ENCODE measurements at regions not wholly inside any gene's neighbourhood (a gene's known extent, or its start where the extent isn't known, plus 50 kb on each side); places are given as distances from the start of the nearest gene placed in this dataset.

DNA sequence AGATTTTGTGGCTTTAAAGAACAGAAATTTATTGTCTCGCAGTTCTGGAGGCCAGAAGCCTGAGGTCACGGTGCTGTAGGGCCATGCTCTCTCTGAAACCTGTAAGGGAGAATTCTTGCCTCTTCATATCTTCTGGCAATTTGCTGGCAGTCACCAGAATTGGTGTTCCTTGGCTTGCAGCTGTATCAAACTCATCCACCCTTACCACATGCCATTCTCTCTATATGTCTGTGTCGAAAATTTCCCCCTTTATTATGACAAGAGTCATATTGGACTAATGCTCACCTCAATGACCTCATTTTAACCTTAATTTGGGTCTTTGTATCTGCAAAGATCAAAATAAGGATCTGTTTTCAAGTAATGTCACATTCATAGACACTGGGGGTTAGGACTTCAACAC lies 266.7 kb downstream of the IL20RB start:
- Histone ChIP-seq H4K8ac (ENCODE audit: low read depth in 2 of 2, low read length in 2 of 2) (no peak overlapping the region), H3K4me1 (ENCODE audit: control insufficient read depth, insufficient read depth, low read length) (no peaks in the 10 kb centered on the region), H3K4me3 (ENCODE audit: insufficient read depth, low read depth, low read length) (no peak overlapping the region), H2BK120ac (ENCODE audit: low read depth, low read length) (no peak overlapping the region), H2BK15ac (ENCODE audit: low read depth, low read length) (no peak overlapping the region), H2AK9ac (replicated peaks; ENCODE audit: low read depth, low read length, poor library complexity) (no peak overlapping the region), H3K4ac (ENCODE audit: low read depth, low read length) (no peak overlapping the region), H2AFZ (replicated peaks; ENCODE audit: low read length, poor library complexity) (no peak overlapping the region), H2BK5ac (ENCODE audit: low read depth, low read length, poor library complexity, severe bottlenecking) (no peak overlapping the region), H3K56ac (ENCODE audit: extremely low read depth, insufficient read depth, low read length) (no peak overlapping the region), H3K4me2 (ENCODE audit: low read depth, low read length) (no peak overlapping the region), H3K14ac (replicated peaks; ENCODE audit: low read depth, low read length) (no peak overlapping the region), H4K91ac (ENCODE audit: insufficient read depth, low read depth, low read length) (no peak overlapping the region), H3K27me3 (ENCODE audit: control insufficient read depth, insufficient read depth, low read length) (no peaks in the 10 kb centered on the region), H2AK5ac (ENCODE audit: low read depth, low read length) (no peak overlapping the region), H2BK20ac (ENCODE audit: low read depth, low read length) (no peak overlapping the region), H3K23ac (ENCODE audit: low read depth, low read length) (no peak overlapping the region), H3K9me3 (ENCODE audit: control insufficient read depth, insufficient read depth, low read length) (peaks cover 3% of the 10 kb centered on the region; the same call in 1 of the 2 replicates), H4K5ac (ENCODE audit: low read depth, low read length) (no peak overlapping the region), H3K18ac (ENCODE audit: low read depth, low read length) (no peak overlapping the region), H3K9ac (ENCODE audit: low read depth, low read length) (no peak overlapping the region), H3K36me3 (ENCODE audit: control insufficient read depth, insufficient read depth, low read length) (no peaks in the 10 kb centered on the region), H4K20me1 (ENCODE audit: insufficient read depth, low read length) (no peaks in the 10 kb centered on the region), H3K79me1 (ENCODE audit: low read depth in 1 of 2, low read length in 2 of 2) (no peaks in the 10 kb centered on the region), H3K27ac (ENCODE audit: insufficient read depth, low read length) (no peak overlapping the region), H3K9me1 (ENCODE audit: insufficient read depth, low read length) (no peaks in the 10 kb centered on the region)
- no TSS peak for BruUV-seq (replicated peaks)
- no peak for ATAC-seq (ENCODE audit: low read depth)
- CTCF ChIA-PET, result no interaction called here
- TF ChIP-seq FOS (IDR thresholded peaks at IDR 0.05; ENCODE audit: low read depth, low read length), result no peak
- TF ChIP-seq, protein P1, sequence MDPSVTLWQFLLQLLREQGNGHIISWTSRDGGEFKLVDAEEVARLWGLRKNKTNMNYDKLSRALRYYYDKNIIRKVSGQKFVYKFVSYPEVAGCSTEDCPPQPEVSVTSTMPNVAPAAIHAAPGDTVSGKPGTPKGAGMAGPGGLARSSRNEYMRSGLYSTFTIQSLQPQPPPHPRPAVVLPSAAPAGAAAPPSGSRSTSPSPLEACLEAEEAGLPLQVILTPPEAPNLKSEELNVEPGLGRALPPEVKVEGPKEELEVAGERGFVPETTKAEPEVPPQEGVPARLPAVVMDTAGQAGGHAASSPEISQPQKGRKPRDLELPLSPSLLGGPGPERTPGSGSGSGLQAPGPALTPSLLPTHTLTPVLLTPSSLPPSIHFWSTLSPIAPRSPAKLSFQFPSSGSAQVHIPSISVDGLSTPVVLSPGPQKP (IDR thresholded peaks at IDR 0.05; ENCODE audit: borderline replicate concordance, low read depth, low read length), result no peak
- no peak for TF ChIP-seq CHD1 (IDR thresholded peaks at IDR 0.05; ENCODE audit: low read depth, low read length)
- TF ChIP-seq NFE2L2 (IDR thresholded peaks at IDR 0.05; ENCODE audit: low read depth, low read length), result no peak
- TF ChIP-seq MAZ (IDR thresholded peaks at IDR 0.05; ENCODE audit: borderline replicate concordance, low read depth, low read length), result no peak
- TF ChIP-seq RCOR1 (IDR thresholded peaks at IDR 0.05; ENCODE audit: insufficient replicate concordance, low read length), result no peak
- TF ChIP-seq, protein P2, sequence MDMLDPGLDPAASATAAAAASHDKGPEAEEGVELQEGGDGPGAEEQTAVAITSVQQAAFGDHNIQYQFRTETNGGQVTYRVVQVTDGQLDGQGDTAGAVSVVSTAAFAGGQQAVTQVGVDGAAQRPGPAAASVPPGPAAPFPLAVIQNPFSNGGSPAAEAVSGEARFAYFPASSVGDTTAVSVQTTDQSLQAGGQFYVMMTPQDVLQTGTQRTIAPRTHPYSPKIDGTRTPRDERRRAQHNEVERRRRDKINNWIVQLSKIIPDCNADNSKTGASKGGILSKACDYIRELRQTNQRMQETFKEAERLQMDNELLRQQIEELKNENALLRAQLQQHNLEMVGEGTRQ (IDR thresholded peaks at IDR 0.05; ENCODE audit: low read depth, low read length), result no peak
- TF ChIP-seq CEBPB (IDR thresholded peaks at IDR 0.05; ENCODE audit: low read depth, low read length), result no peak
- TF ChIP-seq SMC3 (IDR thresholded peaks at IDR 0.05; ENCODE audit: low read depth, low read length), result no peak
- no peak for TF ChIP-seq MXI1 (IDR thresholded peaks at IDR 0.05; ENCODE audit: borderline replicate concordance, low read depth, low read length)
- no peak for TF ChIP-seq BHLHE40 (IDR thresholded peaks at IDR 0.05; ENCODE audit: low read depth, low read length)
- no peak for TF ChIP-seq MAFK (IDR thresholded peaks at IDR 0.05; ENCODE audit: low read depth, low read length)
- no peak for TF ChIP-seq POLR2A (IDR thresholded peaks at IDR 0.05; ENCODE audit: low read depth, low read length)
- TF ChIP-seq, protein P3, sequence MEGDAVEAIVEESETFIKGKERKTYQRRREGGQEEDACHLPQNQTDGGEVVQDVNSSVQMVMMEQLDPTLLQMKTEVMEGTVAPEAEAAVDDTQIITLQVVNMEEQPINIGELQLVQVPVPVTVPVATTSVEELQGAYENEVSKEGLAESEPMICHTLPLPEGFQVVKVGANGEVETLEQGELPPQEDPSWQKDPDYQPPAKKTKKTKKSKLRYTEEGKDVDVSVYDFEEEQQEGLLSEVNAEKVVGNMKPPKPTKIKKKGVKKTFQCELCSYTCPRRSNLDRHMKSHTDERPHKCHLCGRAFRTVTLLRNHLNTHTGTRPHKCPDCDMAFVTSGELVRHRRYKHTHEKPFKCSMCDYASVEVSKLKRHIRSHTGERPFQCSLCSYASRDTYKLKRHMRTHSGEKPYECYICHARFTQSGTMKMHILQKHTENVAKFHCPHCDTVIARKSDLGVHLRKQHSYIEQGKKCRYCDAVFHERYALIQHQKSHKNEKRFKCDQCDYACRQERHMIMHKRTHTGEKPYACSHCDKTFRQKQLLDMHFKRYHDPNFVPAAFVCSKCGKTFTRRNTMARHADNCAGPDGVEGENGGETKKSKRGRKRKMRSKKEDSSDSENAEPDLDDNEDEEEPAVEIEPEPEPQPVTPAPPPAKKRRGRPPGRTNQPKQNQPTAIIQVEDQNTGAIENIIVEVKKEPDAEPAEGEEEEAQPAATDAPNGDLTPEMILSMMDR (conservative IDR thresholded peaks at IDR 0.05; ENCODE audit: low read depth, low read length), result no peak
- no peak for TF ChIP-seq RFX5 (IDR thresholded peaks at IDR 0.05; ENCODE audit: low read depth, low read length)
- no peak for TF ChIP-seq RAD21 (IDR thresholded peaks at IDR 0.05; ENCODE audit: low read length)
- dilution Hi-C loops (cut with HindIII; ENCODE audit: low sequenced_read_pairs, unreplicated experiment) (no loop called here), intact Hi-C loops (cut with micrococcal nuclease) (no loop called here), in situ Hi-C loops (cut with MboI; ENCODE audit: low sequenced_read_pairs) (no loop called here)
- no CpG with 5 or more reads among the region's 3 CpGs for WGBS, 2 experiments (ENCODE audit: extremely low coverage in 2 of 2, insufficient read length in 1 of 2)
- no peak for DNase-seq
- POLR2A ChIA-PET (ENCODE audit: unreplicated experiment), result no interaction called here
